Natural killer cell (primary cell): ENCODE measurements at regions not wholly inside any gene's neighbourhood (a gene's known extent, or its start where the extent isn't known, plus 50 kb on each side); places are given as distances from the start of the nearest gene placed in this dataset.

Experiments
- ATAC-seq, 3 donors: fragments of 150-1000 bp in 2 of 3; fragments of 200-7000 bp in 1 of 3; cut with Tn5 transposase; 1 replicate in 1 of 3; 2 replicates in 2 of 3; pipeline ENCODE4 v1.10.0; 2021; ENCODE audit warnings: mild to moderate bottlenecking in 2 of 3, moderate library complexity in 2 of 3
- DNase-seq, 2 donors: peaks; one replicate each; pipeline versions ENCODE4 v3.0.0 to v3.0.0-alpha.2; 2013 to 2021; ENCODE audit warnings: mixed read lengths in 1 of 2
- H3K27ac ChIP-seq: one replicate; pipeline ENCODE4 v1.5.1; 2013; ENCODE audit warnings: mild to moderate bottlenecking, low read length
- H3K27me3 ChIP-seq: one replicate; pipeline ENCODE4 v1.6.1; 2013; ENCODE audit warnings: low read length; ENCODE audit not compliant: control insufficient read depth, insufficient read depth
- H3K36me3 ChIP-seq: one replicate; pipeline ENCODE4 v1.6.1; 2013; ENCODE audit warnings: low read length; ENCODE audit not compliant: control insufficient read depth, insufficient read depth
- H3K4me1 ChIP-seq: one replicate; pipeline ENCODE4 v1.6.1; 2013; ENCODE audit warnings: low read length; ENCODE audit not compliant: control insufficient read depth, insufficient read depth
- H3K4me3 ChIP-seq: one replicate; pipeline ENCODE4 v1.5.1; 2013; ENCODE audit warnings: low read length
- H3K9me3 ChIP-seq: one replicate; pipeline ENCODE4 v1.6.1; 2013; ENCODE audit warnings: low read length; ENCODE audit not compliant: control insufficient read depth, insufficient read depth
- H3K27ac Mint-ChIP-seq, 2 donors: one replicate each; pipeline ENCODE4 v1.8.0; 2022; ENCODE audit warnings: mild to moderate bottlenecking in 2 of 2, mixed read lengths in 2 of 2, moderate library complexity in 1 of 2
- H3K27me3 Mint-ChIP-seq, 2 donors: one replicate each; pipeline ENCODE4 v1.8.0; 2022; ENCODE audit warnings: low read depth in 2 of 2, mixed read lengths in 2 of 2
- H3K36me3 Mint-ChIP-seq: one replicate; pipeline ENCODE4 v1.8.0; 2022; ENCODE audit warnings: mixed read lengths
- H3K4me1 Mint-ChIP-seq, 2 donors: one replicate each; pipeline ENCODE4 v1.8.0; 2022; ENCODE audit warnings: mixed read lengths in 2 of 2
- H3K4me3 Mint-ChIP-seq: one replicate; pipeline ENCODE4 v1.8.0; 2022; ENCODE audit warnings: mild to moderate bottlenecking, moderate library complexity, mixed read lengths
- H3K9me3 Mint-ChIP-seq, 2 donors: one replicate each; pipeline ENCODE4 v1.8.0; 2022; ENCODE audit warnings: mixed read lengths in 2 of 2
- CTCF ChIP-seq: fragments of 200-600 bp; IDR thresholded peaks from one replicate; pipeline ENCODE4 v1.8.0; 2022; ENCODE audit warnings: antibody characterized with exemption
- WGBS: methylation state at CpG from one replicate; pipeline ENCODE4 v1.1.7; 2013; ENCODE audit warnings: missing lambda C conversion rate; ENCODE audit not compliant: insufficient coverage; 5-methylcytosine and 5-hydroxymethylcytosine counted together
- intact Hi-C: fragments of 100-400 bp; cut with micrococcal nuclease; formaldehyde crosslinking; loops from one replicate; pipeline ENCODE4 v1.14.2; 2022

- Mint-ChIP-seq H3K4me3 (no peak overlapping the region), H3K36me3 (no peaks in the 10 kb centered on the region), H3K9me3 (peaks cover 0 to 1% of the 10 kb centered on the region in 2 donors), H3K4me1 (peaks cover 16 to 24% of the 10 kb centered on the region in 2 donors), H3K27ac (no peak overlapping the region), H3K27me3 (peaks cover 4 to 8% of the 10 kb centered on the region in 2 donors)
- TF ChIP-seq CTCF = no peak
- DNase-seq (no peak), ATAC-seq (no peak)
- H3K27me3 ChIP-seq = no peaks in the 10 kb centered on the region
- H3K27ac ChIP-seq = no peak overlapping the region
- H3K4me3 ChIP-seq = no peak overlapping the region
- no peaks in the 10 kb centered on the region for H3K36me3 ChIP-seq
- H3K4me1 ChIP-seq = peaks cover 12% of the 10 kb centered on the region
- 90% methylated on average over 11 of the region's 11 CpGs for WGBS
- peaks cover 3% of the 10 kb centered on the region for H3K9me3 ChIP-seq
- intact Hi-C loops = no loop called here
These were observed 233.2 kb downstream of the KLF6 start for GRCh38 chr10:3551761-3552160.

- Mint-ChIP-seq H3K27ac (no peak overlapping the region), H3K9me3 (peaks cover 0 to 3% of the 10 kb centered on the region in 2 donors), H3K4me1 (peaks cover 1 to 3% of the 10 kb centered on the region in 2 donors), H3K4me3 (no peak overlapping the region), H3K36me3 (no peaks in the 10 kb centered on the region), H3K27me3 (peaks cover 0 to 9% of the 10 kb centered on the region in 2 donors)
- H3K27ac ChIP-seq = no peak overlapping the region
- WGBS = 60% methylated on average over 4 of the region's 4 CpGs
- H3K4me3 ChIP-seq = no peak overlapping the region
- H3K9me3 ChIP-seq = peaks cover 3% of the 10 kb centered on the region
- H3K27me3 ChIP-seq = no peaks in the 10 kb centered on the region
- H3K36me3 ChIP-seq = no peaks in the 10 kb centered on the region
- TF ChIP-seq CTCF = no peak
- DNase-seq (no peak), ATAC-seq (no peak)
- intact Hi-C loops = no loop called here
- H3K4me1 ChIP-seq = peaks cover 2% of the 10 kb centered on the region
These were observed 235.9 kb downstream of the KLF6 start for GRCh38 chr10:3549118-3549517.

- H3K4me1 ChIP-seq = no peaks in the 10 kb centered on the region
- H3K9me3 ChIP-seq = peaks cover 3% of the 10 kb centered on the region
- intact Hi-C loops = no loop called here
- DNase-seq (no peak), ATAC-seq (no peak)
- TF ChIP-seq CTCF = no peak
- H3K4me3 Mint-ChIP-seq = no peak overlapping the region
- no peak overlapping the region for H3K27ac ChIP-seq
- 100% methylated on average over 1 of the region's 1 CpG for WGBS
- H3K4me3 ChIP-seq = no peak overlapping the region
- peaks cover 0 to 9% of the 10 kb centered on the region in 2 donors for H3K27me3 Mint-ChIP-seq
- H3K27me3 ChIP-seq = no peaks in the 10 kb centered on the region
- peaks cover 0 to 3% of the 10 kb centered on the region in 2 donors for H3K9me3 Mint-ChIP-seq
- no peaks in the 10 kb centered on the region for H3K36me3 ChIP-seq
- H3K27ac Mint-ChIP-seq = no peak overlapping the region
- no peaks in the 10 kb centered on the region for H3K4me1 Mint-ChIP-seq
- H3K36me3 Mint-ChIP-seq = no peaks in the 10 kb centered on the region
These were observed 236.3 kb downstream of the KLF6 start for GRCh38 chr10:3548702-3549101.

GRCh38 chr10:3548076-3548475 lies 236.9 kb downstream of the KLF6 start:
- intact Hi-C loops = no loop called here

More at GRCh38 chr10:3548076-3548475, 236.9 kb downstream of the KLF6 start:
- no peak overlapping the region for H3K27ac Mint-ChIP-seq
- Histone ChIP-seq H3K4me3 (no peak overlapping the region), H3K27me3 (no peaks in the 10 kb centered on the region), H3K9me3 (peaks cover 3% of the 10 kb centered on the region), H3K36me3 (no peaks in the 10 kb centered on the region), H3K4me1 (no peaks in the 10 kb centered on the region), H3K27ac (no peak overlapping the region)
- peaks cover 0 to 3% of the 10 kb centered on the region in 2 donors for H3K9me3 Mint-ChIP-seq
- DNase-seq (no peak), ATAC-seq (no peak)
- TF ChIP-seq CTCF = no peak
- H3K36me3 Mint-ChIP-seq = no peaks in the 10 kb centered on the region
- 66% methylated on average over 6 of the region's 7 CpGs for WGBS
- no peak overlapping the region for H3K4me3 Mint-ChIP-seq
- H3K4me1 Mint-ChIP-seq = no peaks in the 10 kb centered on the region
- H3K27me3 Mint-ChIP-seq = peaks cover 0 to 9% of the 10 kb centered on the region in 2 donors
